Mammary epithelial cell (primary cell): ENCODE measurements at regions not wholly inside any gene's neighbourhood (a gene's known extent, or its start where the extent isn't known, plus 50 kb on each side); places are given as distances from the start of the nearest gene placed in this dataset.
"Not testable (repeated sequence)": the region's sequence is repeated elsewhere in the genome, so short reads cannot be mapped to it uniquely, and the experiment has no call there.

ENCODE experiments used
- EZH2 ChIP-seq: IDR thresholded peaks from 2 replicates; pipeline ENCODE4 v1.6.1; 2012; ENCODE audit warnings: low read length, inconsistent platforms, borderline replicate concordance
- TF ChIP-seq, protein P1 (sequence below), 2 donors: IDR thresholded peaks in 1 of 2; conservative IDR thresholded peaks in 1 of 2; 2 replicates each; pipeline ENCODE4 v1.5.1; 2011 to 2012; ENCODE audit warnings: inconsistent platforms in 2 of 2, low read length in 2 of 2, mild to moderate bottlenecking in 2 of 2, control low read depth in 1 of 2, low read depth in 1 of 2; ENCODE audit not compliant: insufficient read depth in 1 of 2; ENCODE audit errors: extremely low read depth in 1 of 2

GRCh38 chr1:234807705-234808104 lies 197.7 kb upstream of the IRF2BP2 start:
- TF ChIP-seq, protein P1, sequence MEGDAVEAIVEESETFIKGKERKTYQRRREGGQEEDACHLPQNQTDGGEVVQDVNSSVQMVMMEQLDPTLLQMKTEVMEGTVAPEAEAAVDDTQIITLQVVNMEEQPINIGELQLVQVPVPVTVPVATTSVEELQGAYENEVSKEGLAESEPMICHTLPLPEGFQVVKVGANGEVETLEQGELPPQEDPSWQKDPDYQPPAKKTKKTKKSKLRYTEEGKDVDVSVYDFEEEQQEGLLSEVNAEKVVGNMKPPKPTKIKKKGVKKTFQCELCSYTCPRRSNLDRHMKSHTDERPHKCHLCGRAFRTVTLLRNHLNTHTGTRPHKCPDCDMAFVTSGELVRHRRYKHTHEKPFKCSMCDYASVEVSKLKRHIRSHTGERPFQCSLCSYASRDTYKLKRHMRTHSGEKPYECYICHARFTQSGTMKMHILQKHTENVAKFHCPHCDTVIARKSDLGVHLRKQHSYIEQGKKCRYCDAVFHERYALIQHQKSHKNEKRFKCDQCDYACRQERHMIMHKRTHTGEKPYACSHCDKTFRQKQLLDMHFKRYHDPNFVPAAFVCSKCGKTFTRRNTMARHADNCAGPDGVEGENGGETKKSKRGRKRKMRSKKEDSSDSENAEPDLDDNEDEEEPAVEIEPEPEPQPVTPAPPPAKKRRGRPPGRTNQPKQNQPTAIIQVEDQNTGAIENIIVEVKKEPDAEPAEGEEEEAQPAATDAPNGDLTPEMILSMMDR (conservative IDR thresholded peaks at IDR 0.05 in 1 of 2, IDR thresholded peaks at IDR 0.05 in 1 of 2; ENCODE audit: extremely low read depth in 1 of 2, insufficient read depth in 1 of 2, low read depth in 1 of 2, low read length in 2 of 2) = not testable (repeated sequence)
- TF ChIP-seq EZH2 = not testable (repeated sequence)
